ENCODE measurements at regions not wholly inside any gene's neighbourhood (a gene's known extent, or its start where the extent isn't known, plus 50 kb on each side); places are given as distances from the start of the nearest gene placed in this dataset.
"Not testable (repeated sequence)": the region's sequence is repeated elsewhere in the genome, so short reads cannot be mapped to it uniquely, and the experiment has no call there.

- no peak for DNase-seq (ENCODE audit: low read depth)
Measured at GRCh38 chr4:112946127-112946526, 103.3 kb upstream of the ANK2 start.

GRCh38 chr4:112947616-112948015 lies 101.8 kb upstream of the ANK2 start:
- DNase-seq (ENCODE audit: low read depth): no peak

- no peak for DNase-seq (ENCODE audit: low read depth)
Measured at GRCh38 chr4:112951362-112952312, 97.8 kb upstream of the ANK2 start.

- DNase-seq (ENCODE audit: low read depth): no peak
Measured at GRCh38 chr4:112952313-112952700, 97.1 kb upstream of the ANK2 start.

- no peak for DNase-seq (ENCODE audit: low read depth)
Measured at GRCh38 chr4:112953262-112953661, 96.2 kb upstream of the ANK2 start.

- no peak for DNase-seq (ENCODE audit: low read depth)
Measured at GRCh38 chr4:112954286-112954685, 95.2 kb upstream of the ANK2 start.

GRCh38 chr4:112956484-112956896 lies 93.0 kb upstream of the ANK2 start:
- no peak for DNase-seq (ENCODE audit: low read depth)

- DNase-seq (ENCODE audit: low read depth): not testable (repeated sequence)
Measured at GRCh38 chr4:112957764-112958163, 91.7 kb upstream of the ANK2 start.

- no peak for DNase-seq (ENCODE audit: low read depth)
Measured at GRCh38 chr4:112966701-112967488, 82.6 kb upstream of the ANK2 start.

- no peak for DNase-seq (ENCODE audit: low read depth)
Measured at GRCh38 chr4:112968451-112969159, 80.8 kb upstream of the ANK2 start.

- no peak for DNase-seq (ENCODE audit: low read depth)
Measured at GRCh38 chr4:112970903-112971302, 78.5 kb upstream of the ANK2 start.

- no peak for DNase-seq (ENCODE audit: low read depth)
Measured at GRCh38 chr4:112973750-112974251, 75.7 kb upstream of the ANK2 start.

GRCh38 chr4:112975567-112976355 lies 73.7 kb upstream of the ANK2 start:
- no peak for DNase-seq (ENCODE audit: low read depth)

- DNase-seq (ENCODE audit: low read depth): no peak
Measured at GRCh38 chr4:112978691-112979472, 70.6 kb upstream of the ANK2 start.

GRCh38 chr4:112979881-112980421 lies 69.5 kb upstream of the ANK2 start:
- no peak for DNase-seq (ENCODE audit: low read depth)

- no peak for DNase-seq (ENCODE audit: low read depth)
Measured at GRCh38 chr4:112982680-112983079, 66.8 kb upstream of the ANK2 start.

- DNase-seq (ENCODE audit: low read depth): no peak
Measured at GRCh38 chr4:112994732-112995464, 54.6 kb upstream of the ANK2 start.

All from activated T-cell treated with anti-CD3 and anti-CD28 coated beads for 48 hours (primary cell).